IMR-90 (cell line): ENCODE measurements at regions not wholly inside any gene's neighbourhood (a gene's known extent, or its start where the extent isn't known, plus 50 kb on each side); places are given as distances from the start of the nearest gene placed in this dataset.

ENCODE experiments used
- ATAC-seq: fragments of 200-7000 bp; cut with Tn5 transposase; 2 replicates; pipeline ENCODE4 v1.9.1; 2020; ENCODE audit warnings: low read depth, mild to moderate bottlenecking, moderate library complexity
- BruUV-seq: library from RNA; stranded (reverse); fragments of 400-500 nt; replicated peaks from 2 replicates; lab custom pipeline; 2021; lab: Mats Ljungman, UMichigan
- CTCF ChIA-PET: fragments of 300-600 bp; formaldehyde crosslinking; extraction: SDS; loops from one replicate; lab custom pipeline; 2021; ENCODE audit warnings: antibody characterized with exemption; lab: Yijun Ruan, JAX
- POLR2A ChIA-PET: fragments of 300-600 bp; sonication (Branson Sonifier 250); formaldehyde crosslinking; loops from one replicate; lab custom pipeline; 2022; ENCODE audit warnings: antibody characterized with exemption; ENCODE audit not compliant: unreplicated experiment; lab: Charles Lee
- DNase-seq: peaks from one replicate; pipeline ENCODE4 v3.0.0; 2013
- H2AFZ ChIP-seq: replicated peaks from 2 replicates; pipeline ENCODE3; 2013; ENCODE audit warnings: low read length, mild to moderate bottlenecking; ENCODE audit not compliant: poor library complexity
- H2AK5ac ChIP-seq: 2 replicates; pipeline ENCODE4 v1.6.1; 2013; ENCODE audit warnings: low read depth, low read length, inconsistent platforms
- H2AK9ac ChIP-seq: replicated peaks from 2 replicates; pipeline ENCODE3; 2013; ENCODE audit warnings: mild to moderate bottlenecking, low read depth, low read length, moderate library complexity; ENCODE audit not compliant: poor library complexity
- H2BK120ac ChIP-seq: 2 replicates; pipeline ENCODE4 v1.6.1; 2013; ENCODE audit warnings: low read depth, low read length, inconsistent platforms
- H2BK15ac ChIP-seq: 3 replicates; pipeline ENCODE4 v1.6.1; 2013; ENCODE audit warnings: low read depth, low read length, inconsistent platforms
- H2BK20ac ChIP-seq: 2 replicates; pipeline ENCODE4 v1.6.1; 2013; ENCODE audit warnings: low read depth, mild to moderate bottlenecking, inconsistent platforms, low read length, moderate library complexity
- H2BK5ac ChIP-seq: 2 replicates; pipeline ENCODE4 v1.6.1; 2013; ENCODE audit warnings: mild to moderate bottlenecking, low read depth, low read length, inconsistent platforms; ENCODE audit not compliant: poor library complexity, severe bottlenecking
- H3K14ac ChIP-seq: replicated peaks from 2 replicates; pipeline ENCODE4 v1.6.1; 2013; ENCODE audit warnings: low read depth, low read length, inconsistent platforms
- H3K18ac ChIP-seq: 2 replicates; pipeline ENCODE4 v1.6.1; 2013; ENCODE audit warnings: low read depth, low read length, control low read depth
- H3K23ac ChIP-seq: 2 replicates; pipeline ENCODE4 v1.6.1; 2013; ENCODE audit warnings: low read depth, low read length, inconsistent platforms
- H3K27ac ChIP-seq: 2 replicates; pipeline ENCODE4 v1.5.1; 2013; ENCODE audit warnings: mild to moderate bottlenecking, control low read depth, low read length; ENCODE audit not compliant: insufficient read depth
- H3K27me3 ChIP-seq: 2 replicates; pipeline ENCODE4 v1.6.1; 2013; ENCODE audit warnings: low read length; ENCODE audit not compliant: control insufficient read depth, insufficient read depth
- H3K36me3 ChIP-seq: 2 replicates; pipeline ENCODE4 v1.6.1; 2013; ENCODE audit warnings: low read length, mixed read lengths; ENCODE audit not compliant: control insufficient read depth, insufficient read depth
- H3K4ac ChIP-seq: 2 replicates; pipeline ENCODE4 v1.6.1; 2013; ENCODE audit warnings: low read depth, low read length, inconsistent platforms
- H3K4me1 ChIP-seq: 2 replicates; pipeline ENCODE4 v1.6.1; 2013; ENCODE audit warnings: low read length, mixed read lengths; ENCODE audit not compliant: control insufficient read depth, insufficient read depth
- H3K4me2 ChIP-seq: 2 replicates; pipeline ENCODE4 v1.6.1; 2013; ENCODE audit warnings: low read depth, mild to moderate bottlenecking, control low read depth, low read length, moderate library complexity
- H3K4me3 ChIP-seq: 2 replicates; pipeline ENCODE4 v1.5.1; 2013; ENCODE audit warnings: low read depth, mild to moderate bottlenecking, control low read depth, low read length, moderate library complexity; ENCODE audit not compliant: insufficient read depth
- H3K56ac ChIP-seq: 2 replicates; pipeline ENCODE4 v1.6.1; 2013; ENCODE audit warnings: low read length, inconsistent platforms; ENCODE audit not compliant: insufficient read depth; ENCODE audit errors: extremely low read depth
- H3K79me1 ChIP-seq, 2 experiments: 2 replicates each; pipeline ENCODE4 v1.6.1; 2013; ENCODE audit warnings: low read length in 2 of 2, inconsistent platforms in 1 of 2, low read depth in 1 of 2
- H3K9ac ChIP-seq: 2 replicates; pipeline ENCODE4 v1.6.1; 2013; ENCODE audit warnings: low read depth, low read length, control low read depth
- H3K9me1 ChIP-seq: 2 replicates; pipeline ENCODE4 v1.6.1; 2013; ENCODE audit warnings: low read length, inconsistent platforms; ENCODE audit not compliant: insufficient read depth
- H3K9me3 ChIP-seq: 2 replicates; pipeline ENCODE4 v1.6.1; 2013; ENCODE audit warnings: low read length; ENCODE audit not compliant: control insufficient read depth, insufficient read depth
- H4K20me1 ChIP-seq: 2 replicates; pipeline ENCODE4 v1.6.1; 2013; ENCODE audit warnings: low read length, inconsistent platforms; ENCODE audit not compliant: insufficient read depth
- H4K5ac ChIP-seq: 2 replicates; pipeline ENCODE4 v1.6.1; 2013; ENCODE audit warnings: mild to moderate bottlenecking, low read depth, low read length, control low read depth
- H4K8ac ChIP-seq, 2 experiments: 2 replicates each; pipeline ENCODE4 v1.6.1; 2013; ENCODE audit warnings: low read depth in 2 of 2, low read length in 2 of 2, control low read depth in 1 of 2, inconsistent platforms in 1 of 2
- H4K91ac ChIP-seq: 2 replicates; pipeline ENCODE4 v1.6.1; 2013; ENCODE audit warnings: low read depth, low read length, inconsistent platforms; ENCODE audit not compliant: insufficient read depth
- BHLHE40 ChIP-seq: fragments of 150-350 bp; IDR thresholded peaks from 2 replicates; pipeline ENCODE4 v1.6.1; 2016; ENCODE audit warnings: mild to moderate bottlenecking, low read depth, low read length
- CEBPB ChIP-seq: IDR thresholded peaks from 2 replicates; pipeline ENCODE4 v1.6.1; 2012; ENCODE audit warnings: low read depth, low read length, improper control_type of control experiment
- MAFK ChIP-seq: IDR thresholded peaks from 2 replicates; pipeline ENCODE4 v1.6.1; 2012; ENCODE audit warnings: low read depth, low read length, improper control_type of control experiment
- MAZ ChIP-seq: IDR thresholded peaks from 2 replicates; pipeline ENCODE4 v1.6.1; 2012; ENCODE audit warnings: low read depth, mild to moderate bottlenecking, low read length, improper control_type of control experiment, moderate library complexity, borderline replicate concordance
- MXI1 ChIP-seq: IDR thresholded peaks from 2 replicates; pipeline ENCODE4 v1.6.1; 2012; ENCODE audit warnings: low read depth, mild to moderate bottlenecking, low read length, moderate library complexity, borderline replicate concordance
- POLR2A ChIP-seq: IDR thresholded peaks from 2 replicates; pipeline ENCODE4 v1.6.1; 2012; ENCODE audit warnings: mild to moderate bottlenecking, low read depth, low read length
- RAD21 ChIP-seq: IDR thresholded peaks from 2 replicates; pipeline ENCODE4 v1.6.1; 2012; ENCODE audit warnings: low read length, improper control_type of control experiment
- RCOR1 ChIP-seq: IDR thresholded peaks from 2 replicates; pipeline ENCODE4 v1.6.1; 2012; ENCODE audit warnings: mild to moderate bottlenecking, low read length, improper control_type of control experiment; ENCODE audit not compliant: insufficient replicate concordance
- RFX5 ChIP-seq: IDR thresholded peaks from 2 replicates; pipeline ENCODE4 v1.8.0; 2012; ENCODE audit warnings: low read depth, mild to moderate bottlenecking, low read length, moderate library complexity
- SMC3 ChIP-seq: fragments of 150-350 bp; IDR thresholded peaks from 2 replicates; pipeline ENCODE4 v1.6.1; 2016; ENCODE audit warnings: low read depth, mild to moderate bottlenecking, antibody characterized with exemption, low read length, moderate library complexity
- WGBS, 2 experiments: methylation state at CpG; one replicate each; pipeline versions ENCODE4 v1.1.5 to v1.1.7; 2013; ENCODE audit warnings: missing lambda C conversion rate in 2 of 2; ENCODE audit not compliant: insufficient read length in 1 of 2; ENCODE audit errors: extremely low coverage in 2 of 2; 5-methylcytosine and 5-hydroxymethylcytosine counted together
- dilution Hi-C: fragments of 300-500 bp; cut with HindIII; formaldehyde crosslinking; loops from one replicate; pipeline ENCODE4 v1.14.3; 2018; ENCODE audit warnings: low sequenced_read_pairs; ENCODE audit not compliant: unreplicated experiment
- in situ Hi-C: fragments of 300-500 bp; cut with MboI; formaldehyde crosslinking; loops from 3 replicates; pipeline ENCODE4 v1.14.3; 2019; ENCODE audit warnings: low sequenced_read_pairs, inconsistent platforms, mixed read lengths
- intact Hi-C: fragments of 100-400 bp; cut with micrococcal nuclease; formaldehyde crosslinking; loops from 2 replicates; pipeline ENCODE4 v1.10.0; 2022
- TF ChIP-seq, protein P1 (sequence below): conservative IDR thresholded peaks from 2 replicates; pipeline ENCODE4 v1.5.1; 2012; ENCODE audit warnings: mild to moderate bottlenecking, low read depth, low read length, improper control_type of control experiment
- TF ChIP-seq, protein P2 (sequence below): fragments of 150-350 bp; IDR thresholded peaks from 2 replicates; pipeline ENCODE4 v1.6.1; 2017; ENCODE audit warnings: mild to moderate bottlenecking, antibody characterized with exemption, low read length, low read depth
- TF ChIP-seq, protein P3 (sequence below): fragments of 150-350 bp; IDR thresholded peaks from 2 replicates; pipeline ENCODE4 v1.6.1; 2016; ENCODE audit warnings: low read depth, mild to moderate bottlenecking, low read length, moderate library complexity, borderline replicate concordance

DNA sequence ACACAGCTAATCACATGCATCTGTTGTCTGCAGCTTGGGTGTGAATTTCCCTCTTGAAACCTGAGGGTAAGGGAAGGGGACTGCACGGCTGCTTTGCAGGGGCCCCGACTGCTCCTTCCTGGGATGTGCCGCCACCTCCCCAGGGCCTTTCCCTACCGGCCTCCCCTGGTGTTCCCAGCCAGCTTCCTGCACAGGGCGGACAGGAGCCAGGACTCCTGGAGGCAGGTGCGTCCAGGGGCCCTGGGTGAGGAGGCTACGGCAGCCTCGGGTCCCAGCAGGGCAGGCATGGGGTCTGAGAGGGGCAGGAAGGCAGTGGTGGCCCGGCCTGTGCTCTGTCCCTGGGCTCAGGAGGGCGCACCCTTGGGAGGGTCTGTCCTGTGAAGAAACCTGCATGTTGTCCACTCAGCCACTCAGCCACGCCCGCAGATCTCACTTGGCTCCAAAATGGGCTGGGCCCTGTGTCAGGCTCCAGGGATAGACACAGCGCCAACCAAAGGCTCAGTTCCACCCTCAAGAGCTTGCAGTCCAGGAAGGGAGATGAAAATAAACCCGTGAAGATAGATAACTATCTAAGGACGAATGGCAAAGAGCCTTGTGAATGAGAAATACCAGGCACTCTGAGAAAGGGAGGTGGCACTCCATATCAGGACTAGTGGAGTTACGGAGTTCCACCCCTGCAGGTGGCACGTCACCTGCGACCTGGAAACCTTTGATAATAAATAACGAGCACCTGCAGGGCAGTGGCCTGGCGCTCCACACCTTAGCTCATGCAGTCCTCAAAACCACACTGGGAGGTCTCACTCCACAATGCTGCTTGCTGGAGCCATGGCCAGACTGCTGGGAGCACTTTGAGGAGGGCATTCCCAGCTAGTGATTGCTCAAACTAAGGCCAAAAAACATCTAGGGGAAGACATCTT, 427.4 kb downstream of the AACS start:
- Histone ChIP-seq H2AFZ (no peak overlapping the region), H3K9me3 (peaks cover 23% of the 10 kb centered on the region), H3K14ac (no peak overlapping the region), H4K8ac (no peak overlapping the region), H2BK120ac (no peak overlapping the region), H4K5ac (no peak overlapping the region), H2BK5ac (no peak overlapping the region), H2AK5ac (no peak overlapping the region), H3K4me3 (no peak overlapping the region), H3K79me1 (no peaks in the 10 kb centered on the region), H3K4ac (no peak overlapping the region), H3K4me2 (no peak overlapping the region), H3K27ac (no peak overlapping the region), H4K91ac (no peak overlapping the region), H3K27me3 (no peaks in the 10 kb centered on the region), H2AK9ac (no peak overlapping the region), H3K18ac (no peak overlapping the region), H2BK20ac (no peak overlapping the region), H4K20me1 (no peaks in the 10 kb centered on the region), H2BK15ac (no peak overlapping the region), H3K9me1 (no peaks in the 10 kb centered on the region), H3K9ac (no peak overlapping the region), H3K23ac (no peak overlapping the region), H3K56ac (no peak overlapping the region), H3K4me1 (no peaks in the 10 kb centered on the region), H3K36me3 (no peaks in the 10 kb centered on the region)
- dilution Hi-C loops: no loop called here
- TF ChIP-seq POLR2A (no peak), RCOR1 (no peak), BHLHE40 (no peak), SMC3 (no peak), MAFK (no peak), CEBPB (no peak), MXI1 (no peak), MAZ (no peak), RAD21 (no peak), RFX5 (no peak)
- TF ChIP-seq, protein P1, sequence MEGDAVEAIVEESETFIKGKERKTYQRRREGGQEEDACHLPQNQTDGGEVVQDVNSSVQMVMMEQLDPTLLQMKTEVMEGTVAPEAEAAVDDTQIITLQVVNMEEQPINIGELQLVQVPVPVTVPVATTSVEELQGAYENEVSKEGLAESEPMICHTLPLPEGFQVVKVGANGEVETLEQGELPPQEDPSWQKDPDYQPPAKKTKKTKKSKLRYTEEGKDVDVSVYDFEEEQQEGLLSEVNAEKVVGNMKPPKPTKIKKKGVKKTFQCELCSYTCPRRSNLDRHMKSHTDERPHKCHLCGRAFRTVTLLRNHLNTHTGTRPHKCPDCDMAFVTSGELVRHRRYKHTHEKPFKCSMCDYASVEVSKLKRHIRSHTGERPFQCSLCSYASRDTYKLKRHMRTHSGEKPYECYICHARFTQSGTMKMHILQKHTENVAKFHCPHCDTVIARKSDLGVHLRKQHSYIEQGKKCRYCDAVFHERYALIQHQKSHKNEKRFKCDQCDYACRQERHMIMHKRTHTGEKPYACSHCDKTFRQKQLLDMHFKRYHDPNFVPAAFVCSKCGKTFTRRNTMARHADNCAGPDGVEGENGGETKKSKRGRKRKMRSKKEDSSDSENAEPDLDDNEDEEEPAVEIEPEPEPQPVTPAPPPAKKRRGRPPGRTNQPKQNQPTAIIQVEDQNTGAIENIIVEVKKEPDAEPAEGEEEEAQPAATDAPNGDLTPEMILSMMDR: no peak
- TF ChIP-seq, protein P2, sequence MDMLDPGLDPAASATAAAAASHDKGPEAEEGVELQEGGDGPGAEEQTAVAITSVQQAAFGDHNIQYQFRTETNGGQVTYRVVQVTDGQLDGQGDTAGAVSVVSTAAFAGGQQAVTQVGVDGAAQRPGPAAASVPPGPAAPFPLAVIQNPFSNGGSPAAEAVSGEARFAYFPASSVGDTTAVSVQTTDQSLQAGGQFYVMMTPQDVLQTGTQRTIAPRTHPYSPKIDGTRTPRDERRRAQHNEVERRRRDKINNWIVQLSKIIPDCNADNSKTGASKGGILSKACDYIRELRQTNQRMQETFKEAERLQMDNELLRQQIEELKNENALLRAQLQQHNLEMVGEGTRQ: no peak
- TF ChIP-seq, protein P3, sequence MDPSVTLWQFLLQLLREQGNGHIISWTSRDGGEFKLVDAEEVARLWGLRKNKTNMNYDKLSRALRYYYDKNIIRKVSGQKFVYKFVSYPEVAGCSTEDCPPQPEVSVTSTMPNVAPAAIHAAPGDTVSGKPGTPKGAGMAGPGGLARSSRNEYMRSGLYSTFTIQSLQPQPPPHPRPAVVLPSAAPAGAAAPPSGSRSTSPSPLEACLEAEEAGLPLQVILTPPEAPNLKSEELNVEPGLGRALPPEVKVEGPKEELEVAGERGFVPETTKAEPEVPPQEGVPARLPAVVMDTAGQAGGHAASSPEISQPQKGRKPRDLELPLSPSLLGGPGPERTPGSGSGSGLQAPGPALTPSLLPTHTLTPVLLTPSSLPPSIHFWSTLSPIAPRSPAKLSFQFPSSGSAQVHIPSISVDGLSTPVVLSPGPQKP: no peak
- BruUV-seq: no TSS peak
- in situ Hi-C loops: no loop called here
- ATAC-seq (no peak), DNase-seq (no peak)
- ChIA-PET POLR2A (no interaction called here), CTCF (no interaction called here)
- WGBS, 2 experiments: 54% methylated on average over 5 of the region's 20 CpGs; no CpG with 5 or more reads in 1 of the 2 experiments
- intact Hi-C loops: no loop called here
